ENCODE measurements at regions not wholly inside any gene's neighbourhood (a gene's known extent, or its start where the extent isn't known, plus 50 kb on each side); places are given as distances from the start of the nearest gene placed in this dataset.

GRCh38 chrX:95841863-95842262 lies 842.8 kb upstream of the DIAPH2 start:
- TF ChIP-seq CTCF (conservative IDR thresholded peaks at IDR 0.05; ENCODE audit: low read depth, low read length) (no peak), EZH2 (IDR thresholded peaks at IDR 0.05; ENCODE audit: borderline replicate concordance, low read depth, low read length, poor library complexity, severe bottlenecking) (no peak)

All from A673 (cell line).